IMR-90 (cell line): ENCODE measurements at regions not wholly inside any gene's neighbourhood (a gene's known extent, or its start where the extent isn't known, plus 50 kb on each side); places are given as distances from the start of the nearest gene placed in this dataset.

ENCODE experiments used
- ATAC-seq: fragments of 200-7000 bp; cut with Tn5 transposase; 2 replicates; pipeline ENCODE4 v1.9.1; 2020; ENCODE audit warnings: low read depth, mild to moderate bottlenecking, moderate library complexity
- BruUV-seq: library from RNA; stranded (reverse); fragments of 400-500 nt; replicated peaks from 2 replicates; lab custom pipeline; 2021; lab: Mats Ljungman, UMichigan
- CTCF ChIA-PET: fragments of 300-600 bp; formaldehyde crosslinking; extraction: SDS; loops from one replicate; lab custom pipeline; 2021; ENCODE audit warnings: antibody characterized with exemption; lab: Yijun Ruan, JAX
- POLR2A ChIA-PET: fragments of 300-600 bp; sonication (Branson Sonifier 250); formaldehyde crosslinking; loops from one replicate; lab custom pipeline; 2022; ENCODE audit warnings: antibody characterized with exemption; ENCODE audit not compliant: unreplicated experiment; lab: Charles Lee
- DNase-seq: peaks from one replicate; pipeline ENCODE4 v3.0.0; 2013
- H2AFZ ChIP-seq: replicated peaks from 2 replicates; pipeline ENCODE3; 2013; ENCODE audit warnings: low read length, mild to moderate bottlenecking; ENCODE audit not compliant: poor library complexity
- H2AK5ac ChIP-seq: 2 replicates; pipeline ENCODE4 v1.6.1; 2013; ENCODE audit warnings: low read depth, low read length, inconsistent platforms
- H2AK9ac ChIP-seq: replicated peaks from 2 replicates; pipeline ENCODE3; 2013; ENCODE audit warnings: mild to moderate bottlenecking, low read depth, low read length, moderate library complexity; ENCODE audit not compliant: poor library complexity
- H2BK120ac ChIP-seq: 2 replicates; pipeline ENCODE4 v1.6.1; 2013; ENCODE audit warnings: low read depth, low read length, inconsistent platforms
- H2BK15ac ChIP-seq: 3 replicates; pipeline ENCODE4 v1.6.1; 2013; ENCODE audit warnings: low read depth, low read length, inconsistent platforms
- H2BK20ac ChIP-seq: 2 replicates; pipeline ENCODE4 v1.6.1; 2013; ENCODE audit warnings: low read depth, mild to moderate bottlenecking, inconsistent platforms, low read length, moderate library complexity
- H2BK5ac ChIP-seq: 2 replicates; pipeline ENCODE4 v1.6.1; 2013; ENCODE audit warnings: mild to moderate bottlenecking, low read depth, low read length, inconsistent platforms; ENCODE audit not compliant: poor library complexity, severe bottlenecking
- H3K14ac ChIP-seq: replicated peaks from 2 replicates; pipeline ENCODE4 v1.6.1; 2013; ENCODE audit warnings: low read depth, low read length, inconsistent platforms
- H3K18ac ChIP-seq: 2 replicates; pipeline ENCODE4 v1.6.1; 2013; ENCODE audit warnings: low read depth, low read length, control low read depth
- H3K23ac ChIP-seq: 2 replicates; pipeline ENCODE4 v1.6.1; 2013; ENCODE audit warnings: low read depth, low read length, inconsistent platforms
- H3K27ac ChIP-seq: 2 replicates; pipeline ENCODE4 v1.5.1; 2013; ENCODE audit warnings: mild to moderate bottlenecking, control low read depth, low read length; ENCODE audit not compliant: insufficient read depth
- H3K27me3 ChIP-seq: 2 replicates; pipeline ENCODE4 v1.6.1; 2013; ENCODE audit warnings: low read length; ENCODE audit not compliant: control insufficient read depth, insufficient read depth
- H3K36me3 ChIP-seq: 2 replicates; pipeline ENCODE4 v1.6.1; 2013; ENCODE audit warnings: low read length, mixed read lengths; ENCODE audit not compliant: control insufficient read depth, insufficient read depth
- H3K4ac ChIP-seq: 2 replicates; pipeline ENCODE4 v1.6.1; 2013; ENCODE audit warnings: low read depth, low read length, inconsistent platforms
- H3K4me1 ChIP-seq: 2 replicates; pipeline ENCODE4 v1.6.1; 2013; ENCODE audit warnings: low read length, mixed read lengths; ENCODE audit not compliant: control insufficient read depth, insufficient read depth
- H3K4me2 ChIP-seq: 2 replicates; pipeline ENCODE4 v1.6.1; 2013; ENCODE audit warnings: low read depth, mild to moderate bottlenecking, control low read depth, low read length, moderate library complexity
- H3K4me3 ChIP-seq: 2 replicates; pipeline ENCODE4 v1.5.1; 2013; ENCODE audit warnings: low read depth, mild to moderate bottlenecking, control low read depth, low read length, moderate library complexity; ENCODE audit not compliant: insufficient read depth
- H3K56ac ChIP-seq: 2 replicates; pipeline ENCODE4 v1.6.1; 2013; ENCODE audit warnings: low read length, inconsistent platforms; ENCODE audit not compliant: insufficient read depth; ENCODE audit errors: extremely low read depth
- H3K79me1 ChIP-seq, 2 experiments: 2 replicates each; pipeline ENCODE4 v1.6.1; 2013; ENCODE audit warnings: low read length in 2 of 2, inconsistent platforms in 1 of 2, low read depth in 1 of 2
- H3K9ac ChIP-seq: 2 replicates; pipeline ENCODE4 v1.6.1; 2013; ENCODE audit warnings: low read depth, low read length, control low read depth
- H3K9me1 ChIP-seq: 2 replicates; pipeline ENCODE4 v1.6.1; 2013; ENCODE audit warnings: low read length, inconsistent platforms; ENCODE audit not compliant: insufficient read depth
- H3K9me3 ChIP-seq: 2 replicates; pipeline ENCODE4 v1.6.1; 2013; ENCODE audit warnings: low read length; ENCODE audit not compliant: control insufficient read depth, insufficient read depth
- H4K20me1 ChIP-seq: 2 replicates; pipeline ENCODE4 v1.6.1; 2013; ENCODE audit warnings: low read length, inconsistent platforms; ENCODE audit not compliant: insufficient read depth
- H4K5ac ChIP-seq: 2 replicates; pipeline ENCODE4 v1.6.1; 2013; ENCODE audit warnings: mild to moderate bottlenecking, low read depth, low read length, control low read depth
- H4K8ac ChIP-seq, 2 experiments: 2 replicates each; pipeline ENCODE4 v1.6.1; 2013; ENCODE audit warnings: low read depth in 2 of 2, low read length in 2 of 2, control low read depth in 1 of 2, inconsistent platforms in 1 of 2
- H4K91ac ChIP-seq: 2 replicates; pipeline ENCODE4 v1.6.1; 2013; ENCODE audit warnings: low read depth, low read length, inconsistent platforms; ENCODE audit not compliant: insufficient read depth
- FOS ChIP-seq: fragments of 150-350 bp; IDR thresholded peaks from 2 replicates; pipeline ENCODE4 v1.6.1; 2016; ENCODE audit warnings: low read depth, low read length
- MAFK ChIP-seq: IDR thresholded peaks from 2 replicates; pipeline ENCODE4 v1.6.1; 2012; ENCODE audit warnings: low read depth, low read length, improper control_type of control experiment
- MXI1 ChIP-seq: IDR thresholded peaks from 2 replicates; pipeline ENCODE4 v1.6.1; 2012; ENCODE audit warnings: low read depth, mild to moderate bottlenecking, low read length, moderate library complexity, borderline replicate concordance
- NFE2L2 ChIP-seq: fragments of 150-350 bp; IDR thresholded peaks from 2 replicates; pipeline ENCODE4 v1.6.1; 2016; ENCODE audit warnings: low read depth, mild to moderate bottlenecking, low read length
- POLR2A ChIP-seq: IDR thresholded peaks from 2 replicates; pipeline ENCODE4 v1.6.1; 2012; ENCODE audit warnings: mild to moderate bottlenecking, low read depth, low read length
- RAD21 ChIP-seq: IDR thresholded peaks from 2 replicates; pipeline ENCODE4 v1.6.1; 2012; ENCODE audit warnings: low read length, improper control_type of control experiment
- USF2 ChIP-seq: fragments of 150-350 bp; IDR thresholded peaks from 2 replicates; pipeline ENCODE4 v1.6.1; 2017; ENCODE audit warnings: mild to moderate bottlenecking, antibody characterized with exemption, low read length, low read depth
- WGBS, 2 experiments: methylation state at CpG; one replicate each; pipeline versions ENCODE4 v1.1.5 to v1.1.7; 2013; ENCODE audit warnings: missing lambda C conversion rate in 2 of 2; ENCODE audit not compliant: insufficient read length in 1 of 2; ENCODE audit errors: extremely low coverage in 2 of 2; 5-methylcytosine and 5-hydroxymethylcytosine counted together
- dilution Hi-C: fragments of 300-500 bp; cut with HindIII; formaldehyde crosslinking; loops from one replicate; pipeline ENCODE4 v1.14.3; 2018; ENCODE audit warnings: low sequenced_read_pairs; ENCODE audit not compliant: unreplicated experiment
- in situ Hi-C: fragments of 300-500 bp; cut with MboI; formaldehyde crosslinking; loops from 3 replicates; pipeline ENCODE4 v1.14.3; 2019; ENCODE audit warnings: low sequenced_read_pairs, inconsistent platforms, mixed read lengths
- intact Hi-C: fragments of 100-400 bp; cut with micrococcal nuclease; formaldehyde crosslinking; loops from 2 replicates; pipeline ENCODE4 v1.10.0; 2022

- intact Hi-C loops = no loop called here
- H2BK20ac ChIP-seq = no peak overlapping the region
These were observed 725.7 kb upstream of the ADGRB3 start for GRCh38 chr6:67909354-67909753.

More at GRCh38 chr6:67909354-67909753, 725.7 kb upstream of the ADGRB3 start:
- no peak for DNase-seq
- Histone ChIP-seq H2BK15ac (no peak overlapping the region), H3K27ac (no peak overlapping the region), H3K4ac (no peak overlapping the region), H2AFZ (no peak overlapping the region), H4K5ac (no peak overlapping the region), H4K91ac (no peak overlapping the region), H3K9me1 (no peaks in the 10 kb centered on the region), H4K8ac (no peak overlapping the region), H3K4me3 (no peak overlapping the region), H3K4me2 (no peak overlapping the region), H3K9me3 (no peaks in the 10 kb centered on the region), H3K23ac (no peak overlapping the region), H3K36me3 (no peaks in the 10 kb centered on the region), H3K9ac (no peak overlapping the region), H3K14ac (no peak overlapping the region), H3K56ac (no peak overlapping the region), H3K18ac (no peak overlapping the region), H2BK120ac (no peak overlapping the region), H2BK5ac (no peak overlapping the region), H3K79me1 (no peaks in the 10 kb centered on the region), H3K27me3 (no peaks in the 10 kb centered on the region), H4K20me1 (no peaks in the 10 kb centered on the region), H3K4me1 (no peaks in the 10 kb centered on the region), H2AK9ac (no peak overlapping the region), H2AK5ac (no peak overlapping the region)
- TF ChIP-seq NFE2L2 = no peak
- TF ChIP-seq RAD21 = no peak
- no peak for TF ChIP-seq FOS
- TF ChIP-seq POLR2A = no peak
- TF ChIP-seq MXI1 = no peak
- no peak for TF ChIP-seq USF2
- TF ChIP-seq MAFK = peak; percentile 90
- CTCF ChIA-PET = no interaction called here
- POLR2A ChIA-PET = no interaction called here
- no CpG with 5 or more reads among the region's 2 CpGs for WGBS, 2 experiments
- ATAC-seq = no peak
- no TSS peak for BruUV-seq
- dilution Hi-C loops (no loop called here), in situ Hi-C loops (no loop called here)
